MM.1S (cell line): ENCODE measurements at regions not wholly inside any gene's neighbourhood (a gene's known extent, or its start where the extent isn't known, plus 50 kb on each side); places are given as distances from the start of the nearest gene placed in this dataset.

Experiments used
- DNase-seq: peaks from one replicate; pipeline ENCODE4 v3.0.0-alpha.2; 2015
- H2AFZ ChIP-seq: fragments of 300-600 bp; sonication (generic); 2 replicates; pipeline ENCODE4 v1.6.0; 2016; ENCODE audit warnings: antibody characterized with exemption, low read length
- H3F3A ChIP-seq: fragments of 300-600 bp; sonication (generic); 2 replicates; pipeline ENCODE4 v1.6.1; 2016; ENCODE audit warnings: mild to moderate bottlenecking, antibody characterized with exemption, low read length, moderate library complexity, mixed read lengths; ENCODE audit not compliant: insufficient read depth
- H3K27ac ChIP-seq: fragments of 300-600 bp; sonication (generic); 2 replicates; pipeline ENCODE4 v1.5.1; 2016; ENCODE audit warnings: mild to moderate bottlenecking, low read length
- H3K27me3 ChIP-seq: fragments of 300-600 bp; sonication (generic); replicated peaks from 2 replicates; pipeline ENCODE4 v1.6.0; 2016; ENCODE audit warnings: low read length; ENCODE audit not compliant: insufficient read depth
- H3K36me3 ChIP-seq: fragments of 300-600 bp; sonication (generic); replicated peaks from 2 replicates; pipeline ENCODE4 v1.6.1; 2016; ENCODE audit warnings: mild to moderate bottlenecking, low read length, mixed read lengths; ENCODE audit not compliant: insufficient read depth
- H3K4me1 ChIP-seq: fragments of 300-600 bp; sonication (generic); 2 replicates; pipeline ENCODE4 v1.6.1; 2016; ENCODE audit warnings: low read length, mixed read lengths
- H3K4me2 ChIP-seq: fragments of 300-600 bp; sonication (generic); 2 replicates; pipeline ENCODE4 v1.6.0; 2016; ENCODE audit warnings: low read depth, low read length
- H3K4me3 ChIP-seq: fragments of 300-600 bp; sonication (generic); 2 replicates; pipeline ENCODE4 v1.5.1; 2016; ENCODE audit warnings: low read length, mixed read lengths
- H3K79me2 ChIP-seq: fragments of 300-600 bp; sonication (generic); 2 replicates; pipeline ENCODE4 v1.6.1; 2016; ENCODE audit warnings: mixed run types, low read length, mixed read lengths
- H3K9ac ChIP-seq: fragments of 300-600 bp; sonication (generic); 2 replicates; pipeline ENCODE4 v1.6.1; 2016; ENCODE audit warnings: low read length, mixed read lengths
- H3K9me2 ChIP-seq: fragments of 300-600 bp; sonication (generic); replicated peaks from 2 replicates; pipeline ENCODE4 v1.6.1; 2016; ENCODE audit warnings: mild to moderate bottlenecking, low read length, mixed read lengths; ENCODE audit not compliant: insufficient read depth
- H3K9me3 ChIP-seq: fragments of 300-600 bp; sonication (generic); replicated peaks from 2 replicates; pipeline ENCODE4 v1.6.1; 2016; ENCODE audit warnings: mild to moderate bottlenecking, low read length, mixed read lengths; ENCODE audit not compliant: insufficient read depth
- H4K20me1 ChIP-seq: fragments of 300-600 bp; sonication (generic); 2 replicates; pipeline ENCODE4 v1.6.1; 2016; ENCODE audit warnings: mild to moderate bottlenecking, low read length, moderate library complexity, mixed read lengths; ENCODE audit not compliant: insufficient read depth
- CTCF ChIP-seq: fragments of 300-600 bp; sonication (generic); IDR thresholded peaks from 2 replicates; pipeline ENCODE4 v1.5.1; 2016; ENCODE audit warnings: antibody characterized with exemption, low read length, mixed read lengths
- EZH2 ChIP-seq: fragments of 300-600 bp; sonication (generic); optimal IDR thresholded peaks from 2 replicates; pipeline ENCODE3; 2017; ENCODE audit warnings: low read depth, mild to moderate bottlenecking, antibody characterized with exemption, low read length, mixed read lengths
- EZH2phosphoT487 ChIP-seq: fragments of 300-600 bp; sonication (generic); IDR thresholded peaks from 2 replicates; pipeline ENCODE4 v1.6.1; 2018; ENCODE audit warnings: antibody characterized with exemption, low read length

GRCh38 chr18:68234131-68234530 lies 480.8 kb downstream of the TMX3 start:
- Histone ChIP-seq H3F3A (no peaks in the 10 kb centered on the region), H3K27me3 (no peaks in the 10 kb centered on the region), H2AFZ (no peak overlapping the region), H3K4me1 (no peaks in the 10 kb centered on the region), H3K79me2 (no peaks in the 10 kb centered on the region), H3K9me3 (no peaks in the 10 kb centered on the region), H3K4me3 (no peak overlapping the region), H3K9me2 (no peaks in the 10 kb centered on the region), H3K4me2 (no peak overlapping the region), H3K9ac (no peak overlapping the region), H3K36me3 (no peaks in the 10 kb centered on the region), H3K27ac (no peak overlapping the region), H4K20me1 (no peaks in the 10 kb centered on the region)
- TF ChIP-seq CTCF = no peak
- no peak for TF ChIP-seq EZH2phosphoT487
- TF ChIP-seq EZH2 = no peak
- DNase-seq = no peak

- Histone ChIP-seq H4K20me1 (no peaks in the 10 kb centered on the region), H3K4me1 (no peaks in the 10 kb centered on the region), H3K4me3 (no peak overlapping the region), H3K9ac (no peak overlapping the region), H3K27me3 (no peaks in the 10 kb centered on the region), H3K27ac (no peak overlapping the region), H3F3A (no peaks in the 10 kb centered on the region), H3K9me3 (no peaks in the 10 kb centered on the region), H3K4me2 (no peak overlapping the region), H2AFZ (no peak overlapping the region), H3K9me2 (no peaks in the 10 kb centered on the region), H3K36me3 (no peaks in the 10 kb centered on the region), H3K79me2 (no peaks in the 10 kb centered on the region)
- DNase-seq = no peak
- TF ChIP-seq EZH2 (no peak), EZH2phosphoT487 (no peak), CTCF (no peak)
Observed at GRCh38 chr18:68233018-68233417, 481.9 kb downstream of the TMX3 start.

- no peak overlapping the region for H3K4me2 ChIP-seq
- H3K79me2 ChIP-seq = no peaks in the 10 kb centered on the region
- no peaks in the 10 kb centered on the region for H3F3A ChIP-seq
- H3K9ac ChIP-seq = no peak overlapping the region
- no peak overlapping the region for H3K27ac ChIP-seq
- no peaks in the 10 kb centered on the region for H3K4me1 ChIP-seq
- no peaks in the 10 kb centered on the region for H3K9me3 ChIP-seq
- H3K36me3 ChIP-seq = no peaks in the 10 kb centered on the region
- no peaks in the 10 kb centered on the region for H3K27me3 ChIP-seq
- no peak for DNase-seq
- TF ChIP-seq CTCF (no peak), EZH2 (no peak), EZH2phosphoT487 (no peak)
- no peak overlapping the region for H3K4me3 ChIP-seq
- H2AFZ ChIP-seq = no peak overlapping the region
- no peaks in the 10 kb centered on the region for H3K9me2 ChIP-seq
- H4K20me1 ChIP-seq = no peaks in the 10 kb centered on the region
Observed at GRCh38 chr18:68229351-68229750, 485.6 kb downstream of the TMX3 start.
